H9 (cell line): ENCODE measurements at regions not wholly inside any gene's neighbourhood (a gene's known extent, or its start where the extent isn't known, plus 50 kb on each side); places are given as distances from the start of the nearest gene placed in this dataset.

Experiments used
- DNase-seq: peaks from one replicate; pipeline ENCODE4 v3.0.0-alpha.2; 2017
- H2AFZ ChIP-seq: one replicate; pipeline ENCODE4 v1.6.1; 2013; ENCODE audit warnings: mild to moderate bottlenecking, low read length, control low read depth, moderate library complexity
- H2AK5ac ChIP-seq: 2 replicates; pipeline ENCODE4 v1.6.1; 2013; ENCODE audit warnings: low read length, control low read depth, mixed read lengths; ENCODE audit not compliant: insufficient read length
- H2BK120ac ChIP-seq: one replicate; pipeline ENCODE4 v1.6.1; 2013; ENCODE audit warnings: low read depth, mild to moderate bottlenecking, low read length, control low read depth, inconsistent platforms; ENCODE audit not compliant: poor library complexity, severe bottlenecking
- H2BK12ac ChIP-seq: 2 replicates; pipeline ENCODE4 v1.6.1; 2013; ENCODE audit warnings: low read length, control low read depth, mixed read lengths, low read depth; ENCODE audit not compliant: insufficient read length
- H2BK15ac ChIP-seq: 2 replicates; pipeline ENCODE4 v1.6.1; 2013; ENCODE audit warnings: low read depth, low read length, control low read depth
- H2BK20ac ChIP-seq: one replicate; pipeline ENCODE4 v1.6.1; 2013; ENCODE audit warnings: low read depth, mild to moderate bottlenecking, low read length, control low read depth, inconsistent platforms; ENCODE audit not compliant: poor library complexity, severe bottlenecking
- H2BK5ac ChIP-seq: 2 replicates; pipeline ENCODE4 v1.6.1; 2013; ENCODE audit warnings: low read length, control low read depth, mixed read lengths; ENCODE audit not compliant: insufficient read length
- H3K14ac ChIP-seq: 2 replicates; pipeline ENCODE4 v1.6.1; 2013; ENCODE audit warnings: low read length, control low read depth; ENCODE audit not compliant: insufficient read depth
- H3K18ac ChIP-seq: 2 replicates; pipeline ENCODE4 v1.6.1; 2013; ENCODE audit warnings: low read depth, mild to moderate bottlenecking, mixed read lengths, low read length, control low read depth; ENCODE audit not compliant: insufficient read length
- H3K23ac ChIP-seq: 2 replicates; pipeline ENCODE4 v1.6.1; 2013; ENCODE audit warnings: low read length, control low read depth, mixed read lengths, low read depth; ENCODE audit not compliant: insufficient read length
- H3K23me2 ChIP-seq: 2 replicates; pipeline ENCODE4 v1.6.1; 2013; ENCODE audit warnings: low read depth, mild to moderate bottlenecking, mixed read lengths, low read length, control low read depth; ENCODE audit not compliant: insufficient read length, poor library complexity, severe bottlenecking
- H3K27ac ChIP-seq: 2 replicates; pipeline ENCODE4 v1.5.1; 2013; ENCODE audit warnings: low read length, control low read depth, mixed read lengths, low read depth; ENCODE audit not compliant: insufficient read length
- H3K27me3 ChIP-seq: 2 replicates; pipeline ENCODE4 v1.6.1; 2013; ENCODE audit warnings: low read length, control low read depth, inconsistent platforms; ENCODE audit not compliant: insufficient read depth
- H3K4ac ChIP-seq: 2 replicates; pipeline ENCODE4 v1.6.1; 2013; ENCODE audit warnings: low read depth, mild to moderate bottlenecking, control low read depth, inconsistent platforms, low read length, moderate library complexity
- H3K4me1 ChIP-seq: 2 replicates; pipeline ENCODE4 v1.6.1; 2013; ENCODE audit warnings: low read length, control low read depth, inconsistent platforms; ENCODE audit not compliant: insufficient read depth
- H3K4me2 ChIP-seq: 2 replicates; pipeline ENCODE4 v1.6.1; 2013; ENCODE audit warnings: low read length, control low read depth, mixed read lengths; ENCODE audit not compliant: insufficient read length, insufficient read depth
- H3K56ac ChIP-seq: 2 replicates; pipeline ENCODE4 v1.6.1; 2013; ENCODE audit warnings: low read depth, mild to moderate bottlenecking, mixed read lengths, low read length, control low read depth; ENCODE audit not compliant: insufficient read length
- H3K79me1 ChIP-seq: 2 replicates; pipeline ENCODE4 v1.6.1; 2013; ENCODE audit warnings: low read depth, mild to moderate bottlenecking, moderate library complexity, low read length, control low read depth, inconsistent platforms; ENCODE audit not compliant: insufficient read depth, poor library complexity, severe bottlenecking
- H3K79me2 ChIP-seq: 2 replicates; pipeline ENCODE4 v1.6.1; 2013; ENCODE audit warnings: low read length, control low read depth, inconsistent platforms; ENCODE audit not compliant: insufficient read depth
- H3K9ac ChIP-seq: 2 replicates; pipeline ENCODE4 v1.6.1; 2013; ENCODE audit warnings: low read length, control low read depth, mixed read lengths; ENCODE audit not compliant: insufficient read length; ENCODE audit errors: extremely low read depth
- H3K9me3 ChIP-seq: one replicate; pipeline ENCODE4 v1.6.1; 2013; ENCODE audit warnings: low read depth, low read length, inconsistent platforms; ENCODE audit not compliant: control insufficient read depth
- H3T11ph ChIP-seq: one replicate; pipeline ENCODE4 v1.6.1; 2013; ENCODE audit warnings: mild to moderate bottlenecking, low read length, control low read depth, inconsistent platforms
- H4K20me1 ChIP-seq: one replicate; pipeline ENCODE4 v1.6.1; 2013; ENCODE audit not compliant: control insufficient read depth, insufficient read length, insufficient read depth
- H4K5ac ChIP-seq: 2 replicates; pipeline ENCODE4 v1.6.1; 2013; ENCODE audit warnings: low read depth, mild to moderate bottlenecking, mixed read lengths, low read length, control low read depth; ENCODE audit not compliant: insufficient read length
- H4K8ac ChIP-seq: replicated peaks from 2 replicates; pipeline ENCODE4 v1.6.1; 2013; ENCODE audit warnings: low read length, control low read depth, mixed read lengths, low read depth; ENCODE audit not compliant: insufficient read length
- H4K91ac ChIP-seq: 2 replicates; pipeline ENCODE4 v1.6.1; 2013; ENCODE audit warnings: low read depth, mild to moderate bottlenecking, moderate library complexity, mixed read lengths, low read length, control low read depth; ENCODE audit not compliant: insufficient read length
- H3K27ac Mint-ChIP-seq, 3 experiments: 2 replicates in 2 of 3; 3 replicates in 1 of 3; pipeline ENCODE4 v1.8.0; 2020 to 2021; ENCODE audit warnings: mixed read lengths in 3 of 3, mild to moderate bottlenecking in 1 of 3, moderate library complexity in 1 of 3
- H3K27me3 Mint-ChIP-seq: 2 replicates; pipeline ENCODE4 v1.8.0; 2021; ENCODE audit warnings: low read depth, mild to moderate bottlenecking, moderate library complexity, mixed read lengths
- H3K36me3 Mint-ChIP-seq, 3 experiments: 2 replicates in 2 of 3; 3 replicates in 1 of 3; pipeline ENCODE4 v1.8.0; 2020 to 2021; ENCODE audit warnings: low read depth in 3 of 3, mixed read lengths in 3 of 3; ENCODE audit not compliant: insufficient read depth in 1 of 3
- H3K4me1 Mint-ChIP-seq, 2 experiments: 2 replicates each; pipeline ENCODE4 v1.8.0; 2020; ENCODE audit warnings: mixed read lengths in 2 of 2
- H3K4me3 Mint-ChIP-seq, 2 experiments: 2 replicates in 1 of 2; 3 replicates in 1 of 2; pipeline ENCODE4 v1.8.0; 2020 to 2021; ENCODE audit warnings: mild to moderate bottlenecking in 2 of 2, mixed read lengths in 2 of 2, moderate library complexity in 1 of 2
- H3K9me3 Mint-ChIP-seq, 2 experiments: 2 replicates in 1 of 2; 3 replicates in 1 of 2; pipeline ENCODE4 v1.8.0; 2020; ENCODE audit warnings: mild to moderate bottlenecking in 2 of 2, mixed read lengths in 2 of 2, moderate library complexity in 1 of 2
- CTCF ChIP-seq: fragments of 200-600 bp; sonication (generic); conservative IDR thresholded peaks from 3 replicates; pipeline ENCODE4 v1.8.0; 2021; ENCODE audit warnings: antibody characterized with exemption, mild to moderate bottlenecking
- WGBS: extraction: QIAGEN DNeasy Blood & Tissue Kit; methylation state at CpG from one replicate; pipeline ENCODE4 v1.1.7; 2013; ENCODE audit warnings: missing lambda C conversion rate, low lambda C conversion rate, mixed read lengths; ENCODE audit not compliant: insufficient read length; ENCODE audit errors: extremely low coverage; 5-methylcytosine and 5-hydroxymethylcytosine counted together

- Histone ChIP-seq H3K9ac (no peak overlapping the region), H3K56ac (no peak overlapping the region), H3K23me2 (no peaks in the 10 kb centered on the region), H4K20me1 (no peaks in the 10 kb centered on the region), H3K9me3 (no peaks in the 10 kb centered on the region), H2BK120ac (no peak overlapping the region), H3K4me2 (no peak overlapping the region), H3K23ac (no peak overlapping the region), H2BK20ac (no peak overlapping the region), H2AFZ (no peak overlapping the region), H3K18ac (no peak overlapping the region), H4K91ac (no peak overlapping the region), H3K4ac (no peak overlapping the region), H3K27ac (no peak overlapping the region), H3K79me1 (no peaks in the 10 kb centered on the region), H2BK12ac (no peak overlapping the region), H3K4me1 (no peaks in the 10 kb centered on the region), H2AK5ac (no peak overlapping the region), H4K8ac (no peak overlapping the region), H3T11ph (no peak overlapping the region), H3K14ac (no peak overlapping the region), H3K27me3 (no peaks in the 10 kb centered on the region), H2BK5ac (no peak overlapping the region), H3K79me2 (no peaks in the 10 kb centered on the region), H4K5ac (no peak overlapping the region), H2BK15ac (no peak overlapping the region)
- peaks cover 9 to 10% of the 10 kb centered on the region in 2 experiments; a peak in 2 of 4 replicates for H3K4me1 Mint-ChIP-seq
- H3K9me3 Mint-ChIP-seq: peaks cover 3 to 11% of the 10 kb centered on the region in 2 experiments; a peak in 3 of 5 replicates
- no peak for DNase-seq
- TF ChIP-seq CTCF: no peak
- no CpG with 5 or more reads among the region's 15 CpGs for WGBS
- peaks cover 32% of the 10 kb centered on the region for H3K27me3 Mint-ChIP-seq
- no peaks in the 10 kb centered on the region; a peak in 1 of 7 replicates for H3K36me3 Mint-ChIP-seq
- H3K27ac Mint-ChIP-seq: no peak overlapping the region
- no peak overlapping the region for H3K4me3 Mint-ChIP-seq
Measured at GRCh38 chr2:238963161-238963970, 115.5 kb downstream of the TWIST2 start.
